ENCODE measurements at regions not wholly inside any gene's neighbourhood (a gene's known extent, or its start where the extent isn't known, plus 50 kb on each side); places are given as distances from the start of the nearest gene placed in this dataset.

DNA sequence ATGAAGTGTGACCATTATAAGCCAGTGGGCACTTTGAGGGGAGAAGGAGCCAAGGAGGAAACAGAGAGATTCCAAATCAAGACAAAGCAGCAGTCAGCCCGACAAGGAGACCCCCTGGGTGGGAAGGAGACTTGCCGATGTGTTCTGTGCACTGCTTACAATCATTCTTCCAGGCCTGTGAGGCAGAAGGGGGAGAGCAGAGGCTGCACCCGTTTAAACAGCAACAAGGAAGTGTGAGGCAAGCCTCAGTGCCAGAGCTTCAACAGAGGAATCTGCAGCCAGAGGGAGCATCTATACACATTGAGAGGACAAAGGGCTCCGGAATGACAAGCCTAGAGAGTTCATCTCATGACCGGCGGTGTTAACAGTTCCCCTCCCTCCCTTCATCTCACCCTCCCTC, 121.1 kb downstream of the NXPE2 start:
- TF ChIP-seq, protein P1, sequence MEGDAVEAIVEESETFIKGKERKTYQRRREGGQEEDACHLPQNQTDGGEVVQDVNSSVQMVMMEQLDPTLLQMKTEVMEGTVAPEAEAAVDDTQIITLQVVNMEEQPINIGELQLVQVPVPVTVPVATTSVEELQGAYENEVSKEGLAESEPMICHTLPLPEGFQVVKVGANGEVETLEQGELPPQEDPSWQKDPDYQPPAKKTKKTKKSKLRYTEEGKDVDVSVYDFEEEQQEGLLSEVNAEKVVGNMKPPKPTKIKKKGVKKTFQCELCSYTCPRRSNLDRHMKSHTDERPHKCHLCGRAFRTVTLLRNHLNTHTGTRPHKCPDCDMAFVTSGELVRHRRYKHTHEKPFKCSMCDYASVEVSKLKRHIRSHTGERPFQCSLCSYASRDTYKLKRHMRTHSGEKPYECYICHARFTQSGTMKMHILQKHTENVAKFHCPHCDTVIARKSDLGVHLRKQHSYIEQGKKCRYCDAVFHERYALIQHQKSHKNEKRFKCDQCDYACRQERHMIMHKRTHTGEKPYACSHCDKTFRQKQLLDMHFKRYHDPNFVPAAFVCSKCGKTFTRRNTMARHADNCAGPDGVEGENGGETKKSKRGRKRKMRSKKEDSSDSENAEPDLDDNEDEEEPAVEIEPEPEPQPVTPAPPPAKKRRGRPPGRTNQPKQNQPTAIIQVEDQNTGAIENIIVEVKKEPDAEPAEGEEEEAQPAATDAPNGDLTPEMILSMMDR (IDR thresholded peaks at IDR 0.05) = no peak
- no peak for TF ChIP-seq POLR2A (IDR thresholded peaks at IDR 0.05)

All from testis (tissue), 2 donors.